ENCODE measurements at regions not wholly inside any gene's neighbourhood (a gene's known extent, or its start where the extent isn't known, plus 50 kb on each side); places are given as distances from the start of the nearest gene placed in this dataset.

- no peak for TF ChIP-seq SP1 (IDR thresholded peaks at IDR 0.05)
- no peak for TF ChIP-seq CTCF (IDR thresholded peaks at IDR 0.05; ENCODE audit: low read depth, low read length, missing input control)
- TF ChIP-seq JUND (IDR thresholded peaks at IDR 0.05) = no peak
- TF ChIP-seq RAD21 (IDR thresholded peaks at IDR 0.05) = no peak
- no peak for TF ChIP-seq RXRA (IDR thresholded peaks at IDR 0.05)
- TF ChIP-seq TAF1 (conservative IDR thresholded peaks at IDR 0.05) = no peak
- no peak for TF ChIP-seq GABPA (IDR thresholded peaks at IDR 0.05 in 1 of 2, conservative IDR thresholded peaks at IDR 0.05 in 1 of 2)
- no peak for TF ChIP-seq YY1 (IDR thresholded peaks at IDR 0.05)
- TF ChIP-seq EGR1 (IDR thresholded peaks at IDR 0.05; ENCODE audit: low read depth in 2 of 2) = no peak
- no peak for TF ChIP-seq MAX (IDR thresholded peaks at IDR 0.05)
- TF ChIP-seq NR2F2 (IDR thresholded peaks at IDR 0.05) = no peak
These were observed 714.2 kb downstream of the SLC6A15 start for GRCh38 chr12:84198294-84198946.
